GM21515 (cell line): ENCODE measurements at regions not wholly inside any gene's neighbourhood (a gene's known extent, or its start where the extent isn't known, plus 50 kb on each side); places are given as distances from the start of the nearest gene placed in this dataset.

ENCODE experiments used
- ATAC-seq: cut with Tn5 transposase; IDR thresholded peaks from one replicate; pipeline ENCODE4 v1.9.1; 2021; ENCODE audit not compliant: unreplicated experiment

GRCh38 chr9:73548201-73548600 lies 396.5 kb downstream of the ANXA1 start:
- ATAC-seq, result no peak

- ATAC-seq, result no peak
These were observed 398.3 kb downstream of the ANXA1 start for GRCh38 chr9:73549991-73550390.

- no peak for ATAC-seq
These were observed 401.6 kb downstream of the ANXA1 start for GRCh38 chr9:73553295-73553694.

GRCh38 chr9:73558471-73558870 lies 406.8 kb downstream of the ANXA1 start:
- no peak for ATAC-seq

- no peak for ATAC-seq
These were observed 413.4 kb downstream of the ANXA1 start for GRCh38 chr9:73565026-73565425.

DNA sequence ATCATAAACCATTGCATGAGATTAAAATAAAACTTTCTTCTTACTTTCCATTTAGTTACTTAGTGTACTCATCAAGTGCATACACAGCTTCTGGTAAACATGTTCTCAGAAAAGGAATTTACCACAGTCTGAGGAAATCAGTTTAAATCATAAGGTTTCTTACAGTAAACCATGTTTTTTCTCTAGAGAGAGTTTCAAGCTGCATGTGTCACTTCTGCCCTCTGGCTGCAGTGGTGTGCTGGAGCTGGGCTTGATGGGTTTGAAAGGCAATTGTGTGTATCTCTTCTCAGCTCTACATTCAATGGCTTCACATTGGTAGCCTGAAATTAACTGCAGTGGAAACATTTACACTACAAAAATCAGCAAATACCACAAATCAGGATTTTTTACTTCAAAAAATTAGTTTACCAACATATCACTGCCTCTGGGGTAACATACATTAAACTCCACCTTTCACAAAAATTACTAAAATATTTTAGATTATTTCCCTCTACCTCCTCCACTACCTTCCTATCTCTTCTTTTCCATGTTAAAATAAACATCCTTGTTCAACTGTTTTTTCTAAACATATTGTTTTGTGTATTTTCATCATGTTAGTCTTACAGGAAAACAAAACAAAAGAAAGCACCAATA lies 414.3 kb downstream of the ANXA1 start:
- ATAC-seq, result no peak

DNA sequence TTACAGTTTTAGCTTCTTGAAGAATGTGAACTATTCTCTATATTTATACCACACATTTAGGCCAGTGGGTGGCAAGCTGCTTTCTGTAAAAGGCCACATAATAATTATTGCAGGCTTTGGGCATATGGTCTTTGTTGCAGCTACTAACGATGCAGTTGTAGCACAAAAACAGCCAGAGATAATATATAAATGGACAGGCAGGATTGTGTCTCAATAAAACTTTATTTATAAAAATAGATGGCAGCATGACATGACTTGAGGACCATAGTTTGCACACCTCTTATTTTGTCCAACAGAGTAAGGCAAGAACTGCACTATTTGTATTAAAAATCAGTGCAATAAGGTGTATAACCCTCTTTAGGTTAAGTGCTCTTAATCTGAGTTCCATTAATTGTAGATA lies 415.0 kb downstream of the ANXA1 start:
- ATAC-seq, result no peak

DNA sequence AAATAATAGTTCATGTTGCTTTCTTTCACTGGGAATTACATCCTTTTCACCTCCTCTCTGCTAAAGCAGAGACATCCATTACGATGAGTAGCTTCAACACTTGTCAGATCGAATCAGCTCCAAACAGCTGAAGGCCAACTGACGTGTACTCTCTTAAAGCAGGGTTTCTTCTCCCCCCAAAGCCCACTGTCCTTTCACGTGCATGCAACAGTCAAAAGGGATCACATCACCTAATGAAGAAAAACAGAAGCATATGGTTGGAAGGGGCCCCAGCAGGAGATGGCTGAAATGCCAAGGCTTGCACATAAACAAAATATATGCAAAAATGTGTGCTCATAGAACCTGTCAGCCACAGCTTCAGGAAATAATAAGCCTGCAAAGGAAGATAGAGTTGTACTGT lies 421.6 kb downstream of the ANXA1 start:
- ATAC-seq, result no peak

GRCh38 chr9:73575101-73576060 lies 423.7 kb downstream of the ANXA1 start:
- no peak for ATAC-seq

DNA sequence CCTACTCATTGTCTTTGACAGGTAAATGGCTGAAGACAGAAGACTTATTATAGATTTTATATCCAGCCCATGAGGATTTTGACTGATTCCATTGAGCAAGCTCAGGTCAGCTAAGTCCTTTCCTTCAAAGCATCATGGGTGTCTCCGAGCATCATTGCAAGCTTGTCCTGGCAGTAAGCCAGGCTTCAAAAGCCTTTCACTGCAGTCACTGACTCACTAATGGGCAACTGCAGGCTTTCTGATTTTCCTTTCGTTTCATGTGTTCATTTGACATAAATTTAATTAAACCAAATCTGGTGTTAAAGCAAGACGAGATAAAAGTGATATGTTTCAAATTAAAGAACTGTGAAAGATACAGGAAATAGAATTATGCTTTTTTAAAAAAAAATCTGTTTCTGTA lies 426.2 kb downstream of the ANXA1 start:
- ATAC-seq, result no peak

DNA sequence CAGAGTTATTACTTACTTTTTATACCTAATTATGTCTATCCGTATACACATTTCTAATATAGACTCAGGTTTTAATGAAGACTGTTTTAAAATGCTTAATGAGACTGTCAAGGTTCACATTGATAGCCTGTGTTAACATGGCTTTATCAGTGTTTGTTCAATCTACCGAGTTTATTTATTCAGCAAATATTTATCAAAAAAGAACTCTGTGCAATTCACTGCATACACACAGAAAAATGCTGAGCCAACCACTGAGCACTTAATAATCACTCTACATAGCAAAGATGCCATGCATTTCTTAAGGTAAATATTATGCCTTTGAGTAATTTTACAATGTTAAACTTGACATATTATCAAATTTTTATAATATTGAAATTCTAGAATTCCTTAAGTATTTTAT lies 428.2 kb downstream of the ANXA1 start:
- no peak for ATAC-seq

DNA sequence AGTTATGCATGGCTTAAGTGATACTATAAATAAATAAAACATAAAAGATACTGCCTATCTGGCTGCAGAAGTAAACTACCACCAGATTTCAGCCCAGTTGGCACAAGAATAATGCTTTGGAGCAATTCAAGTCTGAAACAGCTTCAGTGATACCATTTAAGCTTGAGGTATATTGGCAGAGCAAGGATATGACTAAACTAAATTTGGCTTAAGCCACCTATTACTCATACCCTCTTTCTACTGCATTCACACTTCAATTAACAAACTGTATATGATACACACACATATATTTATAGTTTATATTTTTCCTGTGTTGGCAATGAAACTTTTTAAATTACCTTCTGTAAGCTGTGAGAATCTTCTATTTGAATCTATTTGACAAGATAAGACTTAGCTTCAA lies 431.9 kb downstream of the ANXA1 start:
- no peak for ATAC-seq

DNA sequence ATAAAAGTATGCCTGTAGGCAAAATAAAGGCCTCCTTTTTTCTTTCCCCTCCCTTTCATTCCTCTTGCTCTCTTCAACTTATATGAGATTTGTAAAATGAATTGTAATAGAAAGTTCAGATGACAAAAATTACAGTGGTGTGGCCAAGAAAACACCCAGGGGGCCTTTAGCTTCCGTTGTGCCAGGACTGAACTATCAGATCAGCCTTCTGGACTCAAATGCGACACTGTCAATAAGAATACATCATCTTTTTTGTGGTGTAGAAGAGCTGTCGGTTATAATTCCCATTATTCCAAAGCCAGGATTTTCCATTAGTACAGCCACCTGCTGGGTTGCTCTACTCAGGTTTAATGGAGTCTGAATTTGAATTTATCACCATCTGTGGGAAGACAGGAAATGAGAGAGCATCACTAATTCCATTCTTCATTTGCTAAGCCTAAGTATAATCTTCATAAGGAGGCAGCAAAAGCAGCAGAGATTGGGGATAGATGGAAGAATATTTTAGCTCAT lies 443.4 kb downstream of the ANXA1 start:
- ATAC-seq, result no peak

GRCh38 chr9:73596321-73596720 lies 444.7 kb downstream of the ANXA1 start:
- no peak for ATAC-seq

GRCh38 chr9:73597039-73597438 lies 445.4 kb downstream of the ANXA1 start:
- ATAC-seq, result no peak

- no peak for ATAC-seq
These were observed 446.1 kb downstream of the ANXA1 start for GRCh38 chr9:73597771-73598170.

DNA sequence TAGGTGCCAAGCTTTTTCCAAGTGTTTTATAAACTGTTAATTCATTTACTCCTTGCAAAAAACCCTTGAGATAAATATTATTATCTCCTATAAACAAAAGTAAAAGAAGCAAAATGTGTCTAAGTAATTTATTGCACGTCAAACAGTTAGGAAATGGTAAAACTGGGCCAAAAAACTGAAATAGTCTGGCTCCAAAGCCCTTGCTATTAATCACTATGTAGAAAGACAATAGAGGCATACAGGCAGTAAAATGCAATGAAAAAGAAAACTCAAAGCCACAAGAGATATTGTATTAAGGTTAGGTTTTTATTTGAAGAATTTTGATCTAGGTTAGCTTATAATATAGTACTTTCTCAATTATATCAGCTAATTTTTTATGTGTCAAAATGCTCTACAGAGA lies 457.7 kb downstream of the ANXA1 start:
- ATAC-seq, result no peak

DNA sequence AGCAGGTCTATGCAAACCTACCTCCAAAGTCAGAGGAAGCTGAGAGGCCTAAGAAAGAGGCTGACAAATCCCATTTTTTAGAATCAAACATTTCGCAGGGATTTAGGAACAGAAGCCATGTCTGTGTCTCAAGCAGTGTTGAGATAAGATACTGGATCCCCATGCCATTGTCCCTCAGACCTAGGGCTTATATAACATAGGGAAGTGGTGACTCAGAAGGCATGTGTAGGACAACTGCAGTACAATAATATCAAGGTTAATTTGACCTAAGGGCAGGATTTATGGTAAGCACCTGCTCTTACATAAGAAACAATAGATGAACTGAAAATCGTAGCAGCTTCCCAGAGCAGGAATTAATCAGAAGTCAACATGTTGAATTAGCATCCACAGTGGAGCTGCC lies 459.4 kb downstream of the ANXA1 start:
- no peak for ATAC-seq

GRCh38 chr9:73613092-73613701 lies 461.5 kb downstream of the ANXA1 start:
- ATAC-seq, result no peak

DNA sequence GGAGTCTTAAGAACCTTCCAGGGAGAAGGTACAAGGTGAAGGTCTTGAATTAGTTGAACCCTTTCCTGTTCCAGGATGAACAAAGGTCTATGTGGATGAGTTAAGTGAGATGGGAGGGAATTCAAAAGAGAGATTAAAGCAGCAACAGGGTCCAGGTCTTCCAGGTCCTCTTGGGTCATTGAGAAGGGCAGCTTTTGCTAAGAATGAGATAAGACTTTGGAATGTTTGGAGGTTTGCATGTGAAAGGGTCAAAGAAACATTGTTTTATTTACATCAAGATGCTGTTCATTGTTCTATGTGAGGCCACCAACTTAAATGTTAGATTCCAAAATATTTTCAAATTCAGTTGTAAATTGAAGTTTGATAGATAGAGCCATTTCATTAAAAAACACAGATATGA lies 463.9 kb downstream of the ANXA1 start:
- ATAC-seq, result no peak

DNA sequence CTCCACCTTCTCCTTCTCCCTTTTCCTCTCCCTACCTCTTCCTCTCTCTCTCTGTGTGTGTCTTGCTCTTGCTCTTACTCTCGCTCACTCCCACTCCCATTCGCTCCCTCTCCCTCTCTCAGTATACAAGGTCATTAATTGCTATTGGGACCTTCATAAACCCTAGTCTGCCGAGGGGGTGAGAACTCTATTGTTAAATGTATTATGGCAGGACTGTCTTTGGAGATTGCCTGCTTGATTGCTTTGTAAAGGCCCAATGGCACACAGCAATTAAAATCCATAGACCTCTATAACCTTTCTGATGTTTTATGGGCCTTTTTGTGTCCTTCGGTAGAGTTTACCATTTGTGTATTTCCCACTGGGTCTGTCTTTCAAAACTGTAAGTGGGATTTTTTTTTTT lies 465.9 kb downstream of the ANXA1 start:
- no peak for ATAC-seq

- ATAC-seq, result no peak
These were observed 489.3 kb downstream of the ANXA1 start for GRCh38 chr9:73640971-73641370.
